B cell (primary cell): ENCODE measurements at regions not wholly inside any gene's neighbourhood (a gene's known extent, or its start where the extent isn't known, plus 50 kb on each side); places are given as distances from the start of the nearest gene placed in this dataset.
"Not testable (repeated sequence)": the region's sequence is repeated elsewhere in the genome, so short reads cannot be mapped to it uniquely, and the experiment has no call there.

Experiments used
- ATAC-seq: fragments of 200-7000 bp; cut with Tn5 transposase; one replicate; pipeline ENCODE4 v1.10.0; 2021; ENCODE audit warnings: low read depth, mild to moderate bottlenecking, moderate number of reproducible peaks, moderate library complexity
- CTCF ChIA-PET: fragments of 350-600 bp; sonication (Branson Sonifier 250); formaldehyde crosslinking; loops from one replicate; lab custom pipeline; 2021; ENCODE audit warnings: antibody characterized with exemption, inconsistent platforms; lab: Charles Lee
- POLR2A ChIA-PET: fragments of 350-600 bp; sonication (Branson Sonifier 250); formaldehyde crosslinking; loops from one replicate; lab custom pipeline; 2021; ENCODE audit warnings: antibody characterized with exemption; lab: Charles Lee
- DNase-seq: peaks from one replicate; pipeline ENCODE4 v3.0.0; 2013
- H2AFZ ChIP-seq: 2 replicates; pipeline ENCODE4 v1.6.1; 2012; ENCODE audit warnings: mild to moderate bottlenecking, low read depth, low read length; ENCODE audit not compliant: insufficient read depth, poor library complexity, severe bottlenecking
- H3K27ac ChIP-seq, 2 donors: 1 replicate in 1 of 2; 2 replicates in 1 of 2; pipeline ENCODE4 v1.5.1; 2012 to 2013; ENCODE audit warnings: low read length in 2 of 2, mild to moderate bottlenecking in 2 of 2, moderate library complexity in 1 of 2
- H3K27me3 ChIP-seq, 4 experiments: fragments of 200-600 bp in 1 of 4; sonication (generic) in 1 of 4; replicated peaks in 1 of 4; 1 replicate in 2 of 4; 2 replicates in 2 of 4; pipeline versions ENCODE4 v1.6.1 to v1.7.0; 2013 to 2016; ENCODE audit warnings: low read length in 3 of 4, mild to moderate bottlenecking in 2 of 4, mixed read lengths in 1 of 4, moderate library complexity in 1 of 4; ENCODE audit not compliant: insufficient read depth in 4 of 4, control insufficient read depth in 3 of 4; ENCODE audit errors: control extremely low read depth in 1 of 4
- H3K36me3 ChIP-seq, 2 experiments: replicated peaks in 1 of 2; 1 replicate in 1 of 2; 2 replicates in 1 of 2; pipeline versions ENCODE4 v1.6.1 to v1.7.1; 2013; ENCODE audit warnings: low read length in 1 of 2; ENCODE audit not compliant: insufficient read depth in 2 of 2, control insufficient read depth in 1 of 2; ENCODE audit errors: control extremely low read depth in 1 of 2, extremely low read depth in 1 of 2
- H3K4me1 ChIP-seq, 2 donors: fragments of 200-600 bp in 1 of 2; sonication (generic) in 1 of 2; 1 replicate in 1 of 2; 2 replicates in 1 of 2; pipeline versions ENCODE4 v1.5.1 to v1.6.1; 2013 to 2017; ENCODE audit warnings: low read length in 2 of 2; ENCODE audit not compliant: control insufficient read depth in 2 of 2, insufficient read depth in 2 of 2
- H3K4me2 ChIP-seq: replicated peaks from 2 replicates; pipeline ENCODE3; 2012; ENCODE audit warnings: mild to moderate bottlenecking, low read depth, low read length; ENCODE audit not compliant: poor library complexity, severe bottlenecking
- H3K4me3 ChIP-seq, 5 experiments: fragments of 200-600 bp in 1 of 5; sonication (generic) in 1 of 5; 1 replicate in 3 of 5; 2 replicates in 2 of 5; pipeline versions ENCODE4 v1.5.1 to v1.7.0; 2011 to 2016; ENCODE audit warnings: low read length in 4 of 5, mild to moderate bottlenecking in 4 of 5, low read depth in 2 of 5, control low read depth in 1 of 5, moderate library complexity in 1 of 5; ENCODE audit not compliant: insufficient read depth in 1 of 5; ENCODE audit errors: control extremely low read depth in 1 of 5, extremely low read depth in 1 of 5
- H3K79me2 ChIP-seq: fragments of 200-600 bp; sonication (generic); one replicate; pipeline ENCODE4 v1.6.0; 2016; ENCODE audit warnings: low read length; ENCODE audit not compliant: control insufficient read depth, insufficient read depth
- H3K9ac ChIP-seq: fragments of 200-600 bp; sonication (generic); 2 replicates; pipeline ENCODE4 v1.6.1; 2017; ENCODE audit warnings: mild to moderate bottlenecking, low read length, moderate library complexity
- H3K9me3 ChIP-seq, 3 donors: one replicate each; pipeline versions ENCODE4 v1.6.1 to v1.7.1; 2013; ENCODE audit warnings: low read length in 2 of 3; ENCODE audit not compliant: control insufficient read depth in 2 of 3, insufficient read depth in 1 of 3; ENCODE audit errors: control extremely low read depth in 1 of 3
- H4K20me1 ChIP-seq: 2 replicates; pipeline ENCODE4 v1.6.0; 2012; ENCODE audit warnings: mild to moderate bottlenecking, low read length; ENCODE audit not compliant: insufficient read depth, control insufficient read depth, poor library complexity, severe bottlenecking
- H3K27ac Mint-ChIP-seq: one replicate; pipeline ENCODE4 v1.8.0; 2021; ENCODE audit warnings: mixed read lengths
- H3K27me3 Mint-ChIP-seq: one replicate; pipeline ENCODE4 v1.8.0; 2021; ENCODE audit warnings: mixed read lengths
- H3K4me1 Mint-ChIP-seq: one replicate; pipeline ENCODE4 v1.8.0; 2021; ENCODE audit warnings: mixed read lengths
- H3K4me3 Mint-ChIP-seq: one replicate; pipeline ENCODE4 v1.8.0; 2021; ENCODE audit warnings: mixed read lengths
- H3K9me3 Mint-ChIP-seq: one replicate; pipeline ENCODE4 v1.8.0; 2022; ENCODE audit warnings: mixed read lengths; ENCODE audit not compliant: insufficient read depth
- WGBS: methylation state at CpG from one replicate; pipeline ENCODE4 v1.1.5; 2013; ENCODE audit warnings: missing lambda C conversion rate; ENCODE audit not compliant: insufficient coverage; 5-methylcytosine and 5-hydroxymethylcytosine counted together
- intact Hi-C: fragments of 100-400 bp; cut with micrococcal nuclease; formaldehyde crosslinking; loops from one replicate; pipeline ENCODE4 v1.10.0; 2022

DNA sequence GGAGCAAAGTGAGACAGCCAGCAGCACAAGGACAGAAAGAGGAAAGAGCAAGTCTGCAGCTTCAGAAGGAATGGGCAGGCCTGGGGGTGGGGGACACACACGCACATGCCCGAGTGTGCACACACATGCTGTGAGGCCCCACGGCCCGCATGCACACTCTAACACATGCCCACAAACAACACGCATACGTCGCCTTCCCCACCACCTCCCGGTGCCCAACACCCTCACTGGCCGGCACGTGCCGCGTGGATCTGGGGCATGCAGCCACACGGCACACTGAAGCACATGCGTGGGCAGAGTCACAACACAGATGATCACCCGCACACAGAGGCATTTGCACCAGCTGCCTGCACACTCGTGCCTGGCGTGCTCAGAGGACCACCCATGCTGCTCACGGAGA, 161.5 kb downstream of the GOLGA6L4 start:
- H3K36me3 ChIP-seq, intact Hi-C loops, H3K79me2 ChIP-seq, H3K4me3 Mint-ChIP-seq, H4K20me1 ChIP-seq, H3K27ac ChIP-seq, DNase-seq, H3K9me3 ChIP-seq, H3K4me1 ChIP-seq, H2AFZ ChIP-seq, H3K9ac ChIP-seq, H3K9me3 Mint-ChIP-seq, H3K27ac Mint-ChIP-seq, H3K4me1 Mint-ChIP-seq, ATAC-seq, H3K4me3 ChIP-seq, H3K27me3 Mint-ChIP-seq, H3K4me2 ChIP-seq, POLR2A ChIA-PET, CTCF ChIA-PET, H3K27me3 ChIP-seq: not testable (repeated sequence)
- no CpG with 5 or more reads among the region's 18 CpGs for WGBS

DNA sequence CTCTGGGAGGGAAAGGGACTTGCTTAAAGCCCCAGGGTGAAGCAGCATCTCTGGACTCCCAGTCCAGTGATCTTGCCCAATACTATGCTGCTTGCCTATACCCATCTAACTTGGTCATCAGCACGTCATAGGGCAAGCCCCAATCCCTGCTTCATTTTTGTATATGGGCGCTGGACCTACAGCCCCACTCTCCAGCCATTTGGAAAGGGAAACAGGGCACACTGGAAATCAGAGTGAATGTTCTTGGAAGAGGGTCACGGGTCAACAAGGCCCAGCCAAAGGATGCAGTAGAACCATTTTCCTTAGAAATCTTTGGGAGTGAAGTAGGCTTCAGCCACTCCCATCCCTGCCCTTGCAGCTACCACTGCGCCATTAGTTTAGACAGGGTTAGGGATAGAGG, 162.5 kb downstream of the GOLGA6L4 start:
- H3K27me3 ChIP-seq, H2AFZ ChIP-seq, H3K4me2 ChIP-seq, H3K27me3 Mint-ChIP-seq, H4K20me1 ChIP-seq, CTCF ChIA-PET, H3K79me2 ChIP-seq, H3K4me3 ChIP-seq, H3K36me3 ChIP-seq, intact Hi-C loops, H3K9me3 ChIP-seq, H3K4me1 Mint-ChIP-seq, H3K27ac ChIP-seq, H3K4me1 ChIP-seq, POLR2A ChIA-PET, ATAC-seq, H3K9ac ChIP-seq, DNase-seq, H3K9me3 Mint-ChIP-seq, H3K4me3 Mint-ChIP-seq, H3K27ac Mint-ChIP-seq: not testable (repeated sequence)
- 60% methylated on average over 1 of the region's 4 CpGs for WGBS
